NB4 (cell line): ENCODE measurements at regions not wholly inside any gene's neighbourhood (a gene's known extent, or its start where the extent isn't known, plus 50 kb on each side); places are given as distances from the start of the nearest gene placed in this dataset.
"Not testable (repeated sequence)": the region's sequence is repeated elsewhere in the genome, so short reads cannot be mapped to it uniquely, and the experiment has no call there.

ENCODE experiments used
- DNase-seq: peaks from one replicate; pipeline ENCODE4 v3.0.0; 2010; ENCODE audit warnings: low read depth
- H3K4me3 ChIP-seq: one replicate; pipeline ENCODE4 v1.5.1; 2011; ENCODE audit warnings: mild to moderate bottlenecking, low read depth, low read length, moderate library complexity
- CTCF ChIP-seq: IDR thresholded peaks from one replicate; pipeline ENCODE4 v1.5.1; 2012; ENCODE audit warnings: low read depth, low read length
- MAX ChIP-seq: IDR thresholded peaks from 2 replicates; pipeline ENCODE4 v1.6.1; 2011; ENCODE audit warnings: low read depth, low read length
- MYC ChIP-seq: IDR thresholded peaks from 2 replicates; pipeline ENCODE4 v1.6.1; 2011; ENCODE audit warnings: low read depth, low read length
- POLR2A ChIP-seq: IDR thresholded peaks from 2 replicates; pipeline ENCODE4 v1.6.1; 2011; ENCODE audit warnings: mild to moderate bottlenecking; ENCODE audit not compliant: insufficient read length; ENCODE audit errors: extremely low read depth

GRCh38 chr6:21726676-21727075 is 133.1 kb downstream of the SOX4 start:
- H3K4me3 ChIP-seq = no peak overlapping the region
- TF ChIP-seq CTCF (no peak), MAX (no peak), POLR2A (no peak), MYC (no peak)
- DNase-seq = no peak

GRCh38 chr6:21728141-21728540 is 134.6 kb downstream of the SOX4 start:
- no peak overlapping the region for H3K4me3 ChIP-seq
- DNase-seq = no peak
- TF ChIP-seq CTCF = no peak
- no peak for TF ChIP-seq MAX
- no peak for TF ChIP-seq MYC
- no peak for TF ChIP-seq POLR2A

GRCh38 chr6:21729431-21729830 is 135.9 kb downstream of the SOX4 start:
- H3K4me3 ChIP-seq = no peak overlapping the region
- no peak for DNase-seq
- TF ChIP-seq MAX (no peak), POLR2A (no peak), CTCF (no peak), MYC (no peak)

- TF ChIP-seq POLR2A (no peak), MAX (no peak), MYC (no peak), CTCF (no peak)
- H3K4me3 ChIP-seq = no peak overlapping the region
- no peak for DNase-seq
These were observed 137.0 kb downstream of the SOX4 start for GRCh38 chr6:21730533-21730932.

GRCh38 chr6:21731411-21732031 is 138.0 kb downstream of the SOX4 start:
- TF ChIP-seq MAX = no peak
- TF ChIP-seq MYC = no peak
- TF ChIP-seq CTCF = no peak
- no peak for TF ChIP-seq POLR2A
- DNase-seq = no peak
- no peak overlapping the region for H3K4me3 ChIP-seq

- not testable (repeated sequence) for DNase-seq, H3K4me3 ChIP-seq
These were observed 138.6 kb downstream of the SOX4 start for GRCh38 chr6:21732032-21732730.
